ENCODE measurements at regions not wholly inside any gene's neighbourhood (a gene's known extent, or its start where the extent isn't known, plus 50 kb on each side); places are given as distances from the start of the nearest gene placed in this dataset.

DNA sequence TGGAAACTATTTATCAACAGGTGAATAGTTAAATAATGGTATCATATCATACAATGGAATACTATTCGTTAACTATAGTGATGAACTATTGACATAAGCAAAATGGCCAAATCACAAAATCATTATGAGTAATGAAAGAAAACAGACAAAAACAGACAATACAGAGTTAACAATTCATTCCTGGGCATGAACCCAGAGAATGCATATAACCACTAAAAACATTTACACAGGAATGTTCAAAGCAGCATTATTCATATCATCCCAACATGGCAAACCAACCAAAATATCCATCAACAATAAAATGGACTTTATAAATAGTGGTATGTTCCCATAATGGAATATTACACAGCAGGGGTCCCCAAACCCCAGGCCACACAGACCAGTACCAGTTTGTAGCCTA is 131.2 kb upstream of the CYP1B1 start:
- TF ChIP-seq, protein P1, sequence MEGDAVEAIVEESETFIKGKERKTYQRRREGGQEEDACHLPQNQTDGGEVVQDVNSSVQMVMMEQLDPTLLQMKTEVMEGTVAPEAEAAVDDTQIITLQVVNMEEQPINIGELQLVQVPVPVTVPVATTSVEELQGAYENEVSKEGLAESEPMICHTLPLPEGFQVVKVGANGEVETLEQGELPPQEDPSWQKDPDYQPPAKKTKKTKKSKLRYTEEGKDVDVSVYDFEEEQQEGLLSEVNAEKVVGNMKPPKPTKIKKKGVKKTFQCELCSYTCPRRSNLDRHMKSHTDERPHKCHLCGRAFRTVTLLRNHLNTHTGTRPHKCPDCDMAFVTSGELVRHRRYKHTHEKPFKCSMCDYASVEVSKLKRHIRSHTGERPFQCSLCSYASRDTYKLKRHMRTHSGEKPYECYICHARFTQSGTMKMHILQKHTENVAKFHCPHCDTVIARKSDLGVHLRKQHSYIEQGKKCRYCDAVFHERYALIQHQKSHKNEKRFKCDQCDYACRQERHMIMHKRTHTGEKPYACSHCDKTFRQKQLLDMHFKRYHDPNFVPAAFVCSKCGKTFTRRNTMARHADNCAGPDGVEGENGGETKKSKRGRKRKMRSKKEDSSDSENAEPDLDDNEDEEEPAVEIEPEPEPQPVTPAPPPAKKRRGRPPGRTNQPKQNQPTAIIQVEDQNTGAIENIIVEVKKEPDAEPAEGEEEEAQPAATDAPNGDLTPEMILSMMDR (IDR thresholded peaks at IDR 0.05; ENCODE audit: poor library complexity) = no peak
- TF ChIP-seq EZH2phosphoT487 (IDR thresholded peaks at IDR 0.05; ENCODE audit: low read depth, severe bottlenecking, unreplicated experiment) (no peak), EZH2 (IDR thresholded peaks at IDR 0.05; ENCODE audit: borderline replicate concordance) (no peak)
- no peaks in the 10 kb centered on the region for H3K27me3 ChIP-seq
- H3K27ac ChIP-seq = no peak overlapping the region
- H3K36me3 ChIP-seq (replicated peaks; ENCODE audit: insufficient read depth, low read depth) = no peaks in the 10 kb centered on the region
- no peaks in the 10 kb centered on the region for H4K20me1 ChIP-seq (ENCODE audit: insufficient read depth, poor library complexity, severe bottlenecking)
- 100% methylated on average over 1 of the region's 1 CpG for WGBS (ENCODE audit: low lambda C conversion rate, missing lambda C conversion rate)
- no peak overlapping the region for H2AFZ ChIP-seq
- DNase-seq (ENCODE audit: low spot score) = no peak
- no peaks in the 10 kb centered on the region for H3K9me3 ChIP-seq (ENCODE audit: low read depth)
- no peaks in the 10 kb centered on the region for H3K79me2 ChIP-seq
- H3K4me2 ChIP-seq = no peak overlapping the region
- H3K9me2 ChIP-seq (replicated peaks; ENCODE audit: insufficient read depth) = no peaks in the 10 kb centered on the region
- H3K4me1 ChIP-seq (ENCODE audit: insufficient read depth) = no peaks in the 10 kb centered on the region
- no peak overlapping the region for H3K4me3 ChIP-seq

DNA sequence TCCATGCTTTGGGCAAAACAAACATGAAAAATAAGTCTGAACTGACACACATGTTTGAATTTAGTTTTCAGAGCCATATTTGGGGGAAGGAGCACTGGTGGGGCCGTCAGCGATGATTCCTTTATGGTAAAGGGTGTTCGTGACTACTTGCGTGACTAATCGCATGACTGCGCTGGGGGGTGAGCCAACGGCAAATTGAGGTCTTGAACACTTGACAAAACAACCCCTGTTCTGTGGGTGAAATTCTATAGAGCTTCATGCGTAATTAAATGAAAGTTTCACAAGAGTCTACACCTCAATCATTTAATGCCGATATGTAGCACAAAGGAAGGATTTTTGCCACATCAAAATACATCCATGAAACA is 127.5 kb upstream of the CYP1B1 start:
- Histone ChIP-seq H3K9me2 (replicated peaks; ENCODE audit: insufficient read depth) (no peaks in the 10 kb centered on the region), H4K20me1 (ENCODE audit: insufficient read depth, poor library complexity, severe bottlenecking) (no peaks in the 10 kb centered on the region), H2AFZ (no peak overlapping the region), H3K27me3 (no peaks in the 10 kb centered on the region), H3K4me2 (no peak overlapping the region), H3K9me3 (ENCODE audit: low read depth) (no peaks in the 10 kb centered on the region), H3K27ac (no peak overlapping the region), H3K4me1 (ENCODE audit: insufficient read depth) (no peaks in the 10 kb centered on the region), H3K36me3 (replicated peaks; ENCODE audit: insufficient read depth, low read depth) (no peaks in the 10 kb centered on the region), H3K4me3 (no peak overlapping the region), H3K79me2 (no peaks in the 10 kb centered on the region)
- no peak for DNase-seq (ENCODE audit: low spot score)
- no peak for TF ChIP-seq EZH2phosphoT487 (IDR thresholded peaks at IDR 0.05; ENCODE audit: low read depth, severe bottlenecking, unreplicated experiment)
- TF ChIP-seq EZH2 (IDR thresholded peaks at IDR 0.05; ENCODE audit: borderline replicate concordance) = no peak
- TF ChIP-seq, protein P1 (IDR thresholded peaks at IDR 0.05; ENCODE audit: poor library complexity) = no peak
- WGBS (ENCODE audit: low lambda C conversion rate, missing lambda C conversion rate) = 97% methylated on average over 9 of the region's 9 CpGs

DNA sequence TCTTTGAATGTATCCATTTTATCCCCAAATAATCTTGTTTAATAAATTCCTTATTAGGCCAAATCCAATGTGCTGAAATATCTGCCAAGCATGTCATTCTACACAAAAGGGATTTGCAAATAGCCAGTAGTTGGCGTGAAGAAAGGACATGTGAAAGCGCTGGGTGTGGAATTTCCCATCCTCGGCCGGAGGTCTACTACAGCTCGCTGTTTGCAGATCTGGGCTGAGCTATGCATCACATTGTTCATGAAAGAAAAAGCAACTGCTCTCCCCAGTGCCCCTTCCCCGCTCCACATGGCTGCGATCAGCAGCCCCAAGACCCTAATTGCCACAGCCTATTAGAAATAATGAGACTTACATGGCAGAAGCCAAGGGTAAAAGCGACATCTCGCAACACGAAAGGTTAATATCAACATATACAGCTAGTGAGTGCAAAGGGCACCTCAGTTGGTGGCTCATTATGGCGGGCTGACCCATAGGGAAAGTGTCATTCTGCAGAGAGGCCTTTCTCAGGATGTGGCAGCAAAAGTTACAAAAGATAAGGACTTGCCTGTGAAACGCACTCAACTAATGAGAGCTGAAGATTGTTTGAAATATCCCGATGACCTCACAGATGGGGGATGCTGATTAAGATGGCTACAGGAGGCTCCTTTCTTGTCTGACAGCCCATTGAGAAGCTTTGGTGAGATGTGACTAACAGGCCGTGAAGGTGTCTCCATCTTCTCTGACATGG is 126.9 kb upstream of the CYP1B1 start:
- no peaks in the 10 kb centered on the region for H3K9me3 ChIP-seq (ENCODE audit: low read depth)
- no peaks in the 10 kb centered on the region for H3K79me2 ChIP-seq
- H3K27me3 ChIP-seq = no peaks in the 10 kb centered on the region
- TF ChIP-seq EZH2 (IDR thresholded peaks at IDR 0.05; ENCODE audit: borderline replicate concordance) (no peak), EZH2phosphoT487 (IDR thresholded peaks at IDR 0.05; ENCODE audit: low read depth, severe bottlenecking, unreplicated experiment) (no peak)
- TF ChIP-seq, protein P1 (IDR thresholded peaks at IDR 0.05; ENCODE audit: poor library complexity) = no peak
- H3K4me3 ChIP-seq = no peak overlapping the region
- H3K4me1 ChIP-seq (ENCODE audit: insufficient read depth) = no peaks in the 10 kb centered on the region
- H3K9me2 ChIP-seq (replicated peaks; ENCODE audit: insufficient read depth) = no peaks in the 10 kb centered on the region
- no peak overlapping the region for H3K4me2 ChIP-seq
- no peaks in the 10 kb centered on the region for H3K36me3 ChIP-seq (replicated peaks; ENCODE audit: insufficient read depth, low read depth)
- no peak overlapping the region for H3K27ac ChIP-seq
- DNase-seq (ENCODE audit: low spot score) = no peak
- WGBS (ENCODE audit: low lambda C conversion rate, missing lambda C conversion rate) = 88% methylated on average over 14 of the region's 14 CpGs
- no peaks in the 10 kb centered on the region for H4K20me1 ChIP-seq (ENCODE audit: insufficient read depth, poor library complexity, severe bottlenecking)
- no peak overlapping the region for H2AFZ ChIP-seq
